GM12874 (cell line): ENCODE measurements at regions not wholly inside any gene's neighbourhood (a gene's known extent, or its start where the extent isn't known, plus 50 kb on each side); places are given as distances from the start of the nearest gene placed in this dataset.

Experiments
- TF ChIP-seq, protein P1 (sequence below): IDR thresholded peaks from 2 replicates; pipeline ENCODE4 v1.5.1; 2011; ENCODE audit warnings: low read depth, mild to moderate bottlenecking, control low read depth, low read length, moderate library complexity; ENCODE audit not compliant: insufficient read depth

DNA sequence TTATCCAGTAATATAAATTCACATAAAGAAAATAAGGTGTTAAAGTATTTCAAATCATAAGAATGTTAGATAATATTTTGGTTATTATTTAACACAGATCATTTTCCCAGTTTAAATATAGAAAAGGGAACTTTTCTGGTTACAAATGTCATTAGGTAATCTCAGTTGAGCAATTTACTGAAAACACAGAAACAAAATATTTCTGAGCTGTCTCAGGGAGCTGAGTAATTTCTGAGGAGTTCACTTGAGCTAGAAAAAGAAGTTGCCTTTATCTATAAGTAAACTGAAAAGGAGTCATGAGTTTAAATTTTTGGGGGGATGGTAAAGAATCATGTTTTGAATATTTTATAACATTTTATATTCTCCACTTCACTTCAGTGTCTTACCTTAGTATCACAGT is 855.4 kb upstream of the ARPP21 start:
- TF ChIP-seq, protein P1, sequence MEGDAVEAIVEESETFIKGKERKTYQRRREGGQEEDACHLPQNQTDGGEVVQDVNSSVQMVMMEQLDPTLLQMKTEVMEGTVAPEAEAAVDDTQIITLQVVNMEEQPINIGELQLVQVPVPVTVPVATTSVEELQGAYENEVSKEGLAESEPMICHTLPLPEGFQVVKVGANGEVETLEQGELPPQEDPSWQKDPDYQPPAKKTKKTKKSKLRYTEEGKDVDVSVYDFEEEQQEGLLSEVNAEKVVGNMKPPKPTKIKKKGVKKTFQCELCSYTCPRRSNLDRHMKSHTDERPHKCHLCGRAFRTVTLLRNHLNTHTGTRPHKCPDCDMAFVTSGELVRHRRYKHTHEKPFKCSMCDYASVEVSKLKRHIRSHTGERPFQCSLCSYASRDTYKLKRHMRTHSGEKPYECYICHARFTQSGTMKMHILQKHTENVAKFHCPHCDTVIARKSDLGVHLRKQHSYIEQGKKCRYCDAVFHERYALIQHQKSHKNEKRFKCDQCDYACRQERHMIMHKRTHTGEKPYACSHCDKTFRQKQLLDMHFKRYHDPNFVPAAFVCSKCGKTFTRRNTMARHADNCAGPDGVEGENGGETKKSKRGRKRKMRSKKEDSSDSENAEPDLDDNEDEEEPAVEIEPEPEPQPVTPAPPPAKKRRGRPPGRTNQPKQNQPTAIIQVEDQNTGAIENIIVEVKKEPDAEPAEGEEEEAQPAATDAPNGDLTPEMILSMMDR, result no peak

DNA sequence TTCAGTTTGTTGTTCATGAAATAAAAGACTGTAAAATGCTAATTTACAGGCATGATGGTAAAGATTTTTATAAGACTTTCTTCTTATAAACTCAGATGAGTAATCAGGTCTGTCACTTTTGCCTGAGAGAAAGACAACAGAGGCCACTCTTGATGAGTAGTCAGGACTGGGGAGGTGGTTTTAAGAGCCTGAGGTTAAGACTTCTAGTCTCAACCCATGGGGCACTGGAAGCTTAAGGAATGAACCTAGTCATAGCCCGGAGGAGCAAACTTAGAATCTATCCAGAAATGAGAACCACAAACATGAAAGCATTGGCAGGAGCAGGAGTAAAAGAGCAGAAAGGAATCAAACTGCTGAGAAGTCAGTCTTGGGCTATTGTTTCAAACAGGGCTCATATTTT is 846.3 kb upstream of the ARPP21 start:
- TF ChIP-seq, protein P1, result no peak

DNA sequence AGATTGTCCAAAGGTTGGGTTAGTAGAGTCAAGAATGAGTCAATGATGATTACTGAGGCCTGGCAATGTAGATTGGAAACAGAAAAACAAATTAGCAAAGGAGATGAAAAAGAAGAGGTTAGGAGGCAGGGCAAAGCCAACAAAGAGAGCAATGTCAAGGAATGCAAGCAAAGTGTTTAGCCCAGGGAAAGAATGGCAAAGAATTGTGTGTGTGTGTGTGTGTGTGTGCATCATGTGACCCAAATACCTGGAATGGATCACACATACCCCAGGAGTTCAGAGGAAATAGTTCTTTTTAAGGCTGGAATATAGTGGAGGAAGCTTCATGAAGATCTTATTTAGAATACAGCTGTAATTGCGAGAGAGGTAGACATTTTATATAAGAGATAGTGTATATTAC is 831.7 kb upstream of the ARPP21 start:
- TF ChIP-seq, protein P1, result no peak

DNA sequence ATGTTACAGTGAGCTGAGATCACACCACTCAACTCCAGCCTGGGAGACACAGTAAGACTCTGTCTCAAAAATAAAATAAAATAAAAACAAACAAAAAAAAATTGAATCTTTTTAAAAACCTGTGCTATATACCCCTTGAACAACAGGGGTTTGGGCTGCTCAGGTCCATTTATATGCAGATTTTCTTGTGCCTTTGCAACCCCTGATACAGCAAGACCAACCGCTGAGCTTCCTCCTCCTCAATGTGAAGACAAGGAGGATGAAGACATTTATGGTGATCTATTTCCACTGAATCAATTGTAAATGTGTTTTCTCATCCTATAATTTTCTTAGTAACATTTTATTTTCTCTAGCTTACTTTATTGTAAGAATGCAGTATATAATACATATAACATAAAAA is 831.0 kb upstream of the ARPP21 start:
- TF ChIP-seq, protein P1, result no peak

DNA sequence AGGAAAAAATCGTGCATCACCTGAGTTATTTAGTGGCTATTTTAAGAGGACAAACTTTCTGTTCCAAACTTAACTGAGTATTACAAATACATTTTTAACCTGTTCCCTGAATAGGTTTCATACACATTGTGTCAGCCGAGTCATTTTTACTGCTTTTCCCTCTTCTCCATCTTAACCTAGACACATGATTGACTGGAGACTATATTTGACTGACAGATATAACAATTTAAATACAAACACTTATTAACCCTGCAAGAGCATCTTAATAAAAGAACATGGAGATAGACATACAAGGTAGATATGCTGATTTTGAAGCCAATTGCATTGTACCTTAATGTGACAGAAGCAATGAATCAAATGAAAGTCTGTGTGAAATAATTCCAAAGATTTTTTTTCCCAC is 810.5 kb upstream of the ARPP21 start:
- TF ChIP-seq, protein P1, result no peak

DNA sequence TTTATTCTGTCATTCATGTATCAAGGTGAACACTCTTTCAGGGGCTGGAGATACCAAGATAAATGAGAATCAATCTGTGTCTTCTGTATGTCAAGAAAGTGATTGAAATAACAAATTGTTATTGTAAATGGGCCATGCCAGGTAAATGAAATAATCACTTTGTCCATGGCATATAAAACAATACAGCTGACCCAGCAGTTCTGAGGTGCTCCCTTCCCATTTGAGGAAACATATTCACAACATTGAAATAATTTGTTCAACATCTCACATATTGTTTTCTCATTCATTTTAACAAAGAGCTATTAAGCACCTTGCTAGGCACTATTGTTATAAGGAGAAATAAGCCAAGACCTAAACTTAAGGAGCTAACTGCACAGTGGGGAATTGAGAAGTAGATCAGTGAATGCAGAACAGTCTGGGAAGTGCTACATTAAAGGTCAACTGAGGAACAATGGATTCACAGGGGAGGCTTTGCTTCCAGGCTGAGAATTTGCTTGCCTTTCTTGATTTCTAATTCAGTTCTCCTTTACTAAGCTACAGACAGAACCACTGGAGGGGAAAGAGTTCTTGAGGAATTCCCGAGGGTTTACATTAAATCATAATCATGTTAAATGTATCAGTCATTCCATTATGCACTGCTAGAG is 806.3 kb upstream of the ARPP21 start:
- TF ChIP-seq, protein P1, result no peak

DNA sequence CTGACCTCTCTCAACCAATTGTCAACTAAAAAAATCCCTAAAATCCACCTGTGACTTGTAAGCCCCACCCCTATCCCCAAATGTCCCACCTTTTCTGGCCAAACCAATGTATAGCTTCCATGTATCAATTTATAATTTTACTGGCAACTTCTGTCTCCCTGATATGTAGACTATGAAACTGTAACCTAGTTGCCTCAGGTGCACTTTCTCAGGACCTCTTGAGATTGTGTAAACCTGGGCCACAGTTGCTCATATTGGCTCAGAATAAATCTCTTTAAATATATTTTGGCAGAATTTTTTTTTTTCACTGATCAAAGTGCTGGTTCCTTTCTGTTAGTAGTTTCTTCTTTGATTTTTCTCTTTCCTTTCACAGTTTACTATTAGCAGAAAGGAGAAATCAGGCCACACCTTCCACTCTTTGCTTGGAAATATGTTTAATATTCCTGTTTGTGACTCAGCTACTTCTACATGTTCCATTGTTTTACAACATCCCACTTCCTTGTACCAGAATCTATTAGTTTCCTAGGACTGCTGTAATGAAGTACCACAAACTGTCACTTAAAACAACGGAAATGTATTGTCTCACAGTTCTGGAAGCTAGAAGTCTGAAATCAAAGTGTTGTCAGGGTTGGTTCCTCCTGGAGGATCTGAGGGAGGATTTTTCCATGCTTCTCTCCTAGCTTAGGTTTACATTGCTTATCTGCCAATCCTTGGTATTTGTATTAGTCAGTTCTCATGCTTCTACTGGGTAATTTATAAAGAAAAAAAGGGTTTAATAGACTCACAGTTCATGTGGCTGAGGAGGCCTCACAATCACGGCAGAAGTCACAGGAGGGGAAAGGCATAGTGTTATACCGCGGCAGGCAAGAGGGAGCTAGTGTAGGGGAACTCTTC is 801.2 kb upstream of the ARPP21 start:
- TF ChIP-seq, protein P1, result no peak
